ENCODE measurements at regions not wholly inside any gene's neighbourhood (a gene's known extent, or its start where the extent isn't known, plus 50 kb on each side); places are given as distances from the start of the nearest gene placed in this dataset.

GRCh38 chr6:74577619-74578018 lies 628.2 kb downstream of the COL12A1 start:
- TF ChIP-seq CTCF (conservative IDR thresholded peaks at IDR 0.05) = no peak
- TF ChIP-seq ZFX (IDR thresholded peaks at IDR 0.05) = no peak
